ENCODE measurements at regions not wholly inside any gene's neighbourhood (a gene's known extent, or its start where the extent isn't known, plus 50 kb on each side); places are given as distances from the start of the nearest gene placed in this dataset.

- H3K4me3 ChIP-seq (ENCODE audit: low read depth, low read length): no peak overlapping the region
- TF ChIP-seq, protein P1, sequence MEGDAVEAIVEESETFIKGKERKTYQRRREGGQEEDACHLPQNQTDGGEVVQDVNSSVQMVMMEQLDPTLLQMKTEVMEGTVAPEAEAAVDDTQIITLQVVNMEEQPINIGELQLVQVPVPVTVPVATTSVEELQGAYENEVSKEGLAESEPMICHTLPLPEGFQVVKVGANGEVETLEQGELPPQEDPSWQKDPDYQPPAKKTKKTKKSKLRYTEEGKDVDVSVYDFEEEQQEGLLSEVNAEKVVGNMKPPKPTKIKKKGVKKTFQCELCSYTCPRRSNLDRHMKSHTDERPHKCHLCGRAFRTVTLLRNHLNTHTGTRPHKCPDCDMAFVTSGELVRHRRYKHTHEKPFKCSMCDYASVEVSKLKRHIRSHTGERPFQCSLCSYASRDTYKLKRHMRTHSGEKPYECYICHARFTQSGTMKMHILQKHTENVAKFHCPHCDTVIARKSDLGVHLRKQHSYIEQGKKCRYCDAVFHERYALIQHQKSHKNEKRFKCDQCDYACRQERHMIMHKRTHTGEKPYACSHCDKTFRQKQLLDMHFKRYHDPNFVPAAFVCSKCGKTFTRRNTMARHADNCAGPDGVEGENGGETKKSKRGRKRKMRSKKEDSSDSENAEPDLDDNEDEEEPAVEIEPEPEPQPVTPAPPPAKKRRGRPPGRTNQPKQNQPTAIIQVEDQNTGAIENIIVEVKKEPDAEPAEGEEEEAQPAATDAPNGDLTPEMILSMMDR (IDR thresholded peaks at IDR 0.05; ENCODE audit: insufficient read depth, low read length): no peak
- DNase-seq (ENCODE audit: low read depth): no peak
Observed at GRCh38 chr4:182000077-182000476, 243.1 kb upstream of the TENM3 start.

DNA sequence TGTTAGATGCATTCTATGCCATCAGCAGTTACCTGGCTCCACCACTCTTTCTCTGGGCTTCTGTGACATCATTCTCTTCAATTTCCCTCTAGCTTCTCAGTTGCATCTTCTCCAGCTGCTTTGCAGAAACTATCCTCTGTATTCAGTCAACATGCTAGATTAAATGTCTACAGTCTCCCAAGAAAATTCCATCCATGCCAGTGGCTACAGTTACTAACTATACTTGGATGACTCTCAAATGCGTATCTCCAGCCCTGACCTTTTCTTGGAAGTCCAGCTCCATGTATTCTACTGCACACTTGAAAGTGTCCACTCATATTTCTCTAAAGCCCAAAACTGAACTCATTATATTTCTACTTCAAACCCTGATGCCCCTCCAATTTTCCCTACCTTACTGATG is 232.3 kb upstream of the TENM3 start:
- peak; percentile 52 for DNase-seq (ENCODE audit: low read depth)
- H3K4me3 ChIP-seq (ENCODE audit: low read depth, low read length): no peak overlapping the region
- TF ChIP-seq, protein P1 (IDR thresholded peaks at IDR 0.05; ENCODE audit: insufficient read depth, low read length): no peak

- DNase-seq (ENCODE audit: low read depth): no peak
- no peak overlapping the region for H3K4me3 ChIP-seq (ENCODE audit: low read depth, low read length)
- TF ChIP-seq, protein P1 (IDR thresholded peaks at IDR 0.05; ENCODE audit: insufficient read depth, low read length): no peak
Observed at GRCh38 chr4:182014164-182014563, 229.0 kb upstream of the TENM3 start.

- DNase-seq (ENCODE audit: low read depth): no peak
- TF ChIP-seq, protein P1 (IDR thresholded peaks at IDR 0.05; ENCODE audit: insufficient read depth, low read length): no peak
- no peak overlapping the region for H3K4me3 ChIP-seq (ENCODE audit: low read depth, low read length)
Observed at GRCh38 chr4:182015014-182015413, 228.2 kb upstream of the TENM3 start.

- DNase-seq (ENCODE audit: low read depth): no peak
- no peak overlapping the region for H3K4me3 ChIP-seq (ENCODE audit: low read depth, low read length)
- TF ChIP-seq, protein P1 (IDR thresholded peaks at IDR 0.05; ENCODE audit: insufficient read depth, low read length): no peak
Observed at GRCh38 chr4:182015893-182016292, 227.3 kb upstream of the TENM3 start.

- DNase-seq (ENCODE audit: low read depth): no peak
- TF ChIP-seq, protein P1 (IDR thresholded peaks at IDR 0.05; ENCODE audit: insufficient read depth, low read length): no peak
- H3K4me3 ChIP-seq (ENCODE audit: low read depth, low read length): no peak overlapping the region
Observed at GRCh38 chr4:182017038-182017437, 226.2 kb upstream of the TENM3 start.

GRCh38 chr4:182018691-182019090 is 224.5 kb upstream of the TENM3 start:
- TF ChIP-seq, protein P1 (IDR thresholded peaks at IDR 0.05; ENCODE audit: insufficient read depth, low read length): no peak
- no peak overlapping the region for H3K4me3 ChIP-seq (ENCODE audit: low read depth, low read length)
- DNase-seq (ENCODE audit: low read depth): no peak
